Cardiac fibroblast (primary cell): ENCODE measurements at regions not wholly inside any gene's neighbourhood (a gene's known extent, or its start where the extent isn't known, plus 50 kb on each side); places are given as distances from the start of the nearest gene placed in this dataset.

Experiments used
- DNase-seq, 2 donors: peaks; one replicate each; pipeline versions ENCODE4 v3.0.0 to v3.0.0-alpha.2; 2010; ENCODE audit warnings: low read depth in 2 of 2
- H3K4me3 ChIP-seq, 2 donors: replicated peaks in 1 of 2; 1 replicate in 1 of 2; 2 replicates in 1 of 2; pipeline ENCODE4 v1.5.1; 2011; ENCODE audit warnings: low read depth in 2 of 2, low read length in 2 of 2, mild to moderate bottlenecking in 2 of 2, moderate library complexity in 1 of 2
- TF ChIP-seq, protein P1 (sequence below): IDR thresholded peaks from one replicate; pipeline ENCODE4 v1.5.1; 2011; ENCODE audit warnings: low read depth, mild to moderate bottlenecking, low read length, inconsistent platforms

DNA sequence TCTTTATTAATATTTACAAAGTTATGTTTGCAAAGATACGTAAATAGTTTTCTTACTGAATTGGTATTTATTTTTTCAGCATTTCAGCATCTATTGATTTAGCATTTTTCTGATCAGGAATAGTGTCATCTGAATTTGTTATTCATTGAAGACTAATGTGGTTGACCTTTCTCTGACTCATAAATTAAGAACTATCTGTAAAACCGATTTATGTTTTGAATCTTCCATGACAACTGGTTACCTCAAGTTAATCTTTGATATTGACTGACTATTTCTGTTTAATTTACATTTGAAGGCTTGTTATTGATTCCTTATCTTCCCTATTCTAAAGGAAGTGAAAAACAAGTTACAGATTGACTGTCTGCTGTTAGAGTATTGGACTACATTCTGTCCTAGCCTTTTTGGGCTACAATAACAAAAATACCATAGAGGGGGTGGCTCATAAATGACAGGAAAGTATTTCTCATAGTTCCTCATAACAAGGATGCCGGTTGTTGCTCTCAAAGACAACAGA lies 1131.4 kb downstream of the PLA2G4A start:
- H3K4me3 ChIP-seq, result no peak overlapping the region
- DNase-seq, result no peak
- TF ChIP-seq, protein P1, sequence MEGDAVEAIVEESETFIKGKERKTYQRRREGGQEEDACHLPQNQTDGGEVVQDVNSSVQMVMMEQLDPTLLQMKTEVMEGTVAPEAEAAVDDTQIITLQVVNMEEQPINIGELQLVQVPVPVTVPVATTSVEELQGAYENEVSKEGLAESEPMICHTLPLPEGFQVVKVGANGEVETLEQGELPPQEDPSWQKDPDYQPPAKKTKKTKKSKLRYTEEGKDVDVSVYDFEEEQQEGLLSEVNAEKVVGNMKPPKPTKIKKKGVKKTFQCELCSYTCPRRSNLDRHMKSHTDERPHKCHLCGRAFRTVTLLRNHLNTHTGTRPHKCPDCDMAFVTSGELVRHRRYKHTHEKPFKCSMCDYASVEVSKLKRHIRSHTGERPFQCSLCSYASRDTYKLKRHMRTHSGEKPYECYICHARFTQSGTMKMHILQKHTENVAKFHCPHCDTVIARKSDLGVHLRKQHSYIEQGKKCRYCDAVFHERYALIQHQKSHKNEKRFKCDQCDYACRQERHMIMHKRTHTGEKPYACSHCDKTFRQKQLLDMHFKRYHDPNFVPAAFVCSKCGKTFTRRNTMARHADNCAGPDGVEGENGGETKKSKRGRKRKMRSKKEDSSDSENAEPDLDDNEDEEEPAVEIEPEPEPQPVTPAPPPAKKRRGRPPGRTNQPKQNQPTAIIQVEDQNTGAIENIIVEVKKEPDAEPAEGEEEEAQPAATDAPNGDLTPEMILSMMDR, result no peak

DNA sequence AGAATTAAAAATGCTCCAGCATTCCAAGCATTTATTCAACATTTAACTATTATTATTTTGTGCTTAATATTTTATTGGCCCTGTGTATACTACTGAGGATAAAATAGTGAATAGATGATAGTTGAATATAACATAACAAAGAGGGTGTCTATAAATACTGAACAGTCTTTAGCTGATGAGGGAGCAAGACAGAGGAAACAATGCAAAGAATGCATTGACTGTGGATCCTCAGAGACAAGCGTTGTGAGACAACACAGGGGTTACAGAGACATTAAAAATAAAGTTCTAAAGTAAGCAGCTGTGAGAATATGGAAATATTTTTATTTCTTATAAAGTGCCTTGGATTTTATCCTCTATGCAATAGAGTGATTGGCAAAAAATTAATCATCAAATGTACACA lies 1133.1 kb downstream of the PLA2G4A start:
- TF ChIP-seq, protein P1, result no peak
- H3K4me3 ChIP-seq, result no peak overlapping the region
- no peak for DNase-seq

DNA sequence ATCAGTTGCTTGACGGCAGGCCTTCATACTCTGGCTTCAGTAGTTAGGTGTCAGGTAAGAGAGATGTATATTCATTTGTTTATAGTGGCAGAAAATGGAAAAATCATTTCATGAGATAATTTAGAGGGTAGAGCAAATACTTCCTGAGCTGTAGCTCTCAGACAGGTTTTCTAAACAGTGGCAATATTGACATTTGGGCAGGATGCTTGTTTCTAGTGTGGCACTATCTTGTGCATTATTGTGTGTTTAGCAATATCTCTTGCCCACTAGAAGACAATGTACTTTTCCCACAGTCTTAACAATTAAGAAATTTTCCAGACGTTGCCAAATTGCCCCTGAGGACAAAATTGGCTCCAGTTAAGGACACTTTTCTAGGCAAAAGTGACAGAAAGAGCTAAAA lies 1143.1 kb downstream of the PLA2G4A start:
- DNase-seq, result no peak
- no peak overlapping the region for H3K4me3 ChIP-seq
- TF ChIP-seq, protein P1, result no peak

DNA sequence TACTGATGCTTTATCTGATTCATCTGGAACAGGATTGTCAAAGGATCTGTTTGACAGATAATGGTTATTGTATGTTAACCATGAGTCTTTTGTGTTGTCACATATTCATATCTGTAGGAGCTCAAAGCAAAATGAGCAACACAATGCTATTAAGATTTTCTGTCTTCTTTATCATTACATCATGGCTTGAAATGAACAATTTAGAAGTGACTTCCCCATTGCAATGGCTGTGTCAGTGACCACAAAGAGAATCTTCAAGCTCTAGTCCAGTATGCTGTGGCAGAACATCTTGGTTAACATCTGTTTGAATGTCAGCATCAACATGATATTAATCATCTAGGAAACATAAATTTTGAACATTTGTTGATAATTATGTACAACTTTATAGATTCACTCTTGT lies 1148.5 kb downstream of the PLA2G4A start:
- no peak overlapping the region for H3K4me3 ChIP-seq
- TF ChIP-seq, protein P1, result no peak
- DNase-seq, result no peak

DNA sequence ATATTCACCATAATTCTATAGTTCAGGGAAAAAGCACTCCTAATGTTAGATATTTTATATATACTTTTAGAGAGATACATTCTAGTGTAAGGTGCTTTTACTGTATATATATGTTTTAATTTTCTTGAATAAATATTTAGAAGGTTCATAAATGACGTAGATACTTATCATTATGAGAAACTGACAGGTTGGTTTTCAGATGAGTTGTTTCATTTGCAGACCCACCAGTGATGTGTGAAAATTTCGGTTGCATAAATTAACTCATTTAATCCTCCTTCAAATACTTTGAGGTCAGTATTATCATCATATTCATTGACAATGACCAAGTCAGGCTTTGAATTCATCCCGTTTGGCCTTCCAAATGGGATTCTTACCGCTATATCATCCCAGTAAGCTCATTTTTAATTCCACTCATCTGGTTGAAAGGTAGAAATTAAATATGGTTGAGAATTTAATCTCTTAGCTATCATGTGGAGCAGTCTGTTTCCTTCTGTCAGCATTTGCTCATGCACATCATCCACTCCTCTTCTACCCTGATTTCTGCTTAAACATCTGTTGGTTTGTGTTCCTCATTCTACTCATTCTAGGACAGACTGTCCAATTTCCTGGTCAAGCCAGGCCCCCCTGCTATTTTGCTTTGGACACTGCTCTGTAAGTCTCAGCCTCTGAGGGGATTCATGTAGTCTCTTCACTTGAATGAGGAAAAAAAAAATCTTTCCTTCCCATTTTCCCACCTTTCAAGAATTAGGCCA lies 1156.6 kb downstream of the PLA2G4A start:
- no peak for DNase-seq
- TF ChIP-seq, protein P1, result no peak

DNA sequence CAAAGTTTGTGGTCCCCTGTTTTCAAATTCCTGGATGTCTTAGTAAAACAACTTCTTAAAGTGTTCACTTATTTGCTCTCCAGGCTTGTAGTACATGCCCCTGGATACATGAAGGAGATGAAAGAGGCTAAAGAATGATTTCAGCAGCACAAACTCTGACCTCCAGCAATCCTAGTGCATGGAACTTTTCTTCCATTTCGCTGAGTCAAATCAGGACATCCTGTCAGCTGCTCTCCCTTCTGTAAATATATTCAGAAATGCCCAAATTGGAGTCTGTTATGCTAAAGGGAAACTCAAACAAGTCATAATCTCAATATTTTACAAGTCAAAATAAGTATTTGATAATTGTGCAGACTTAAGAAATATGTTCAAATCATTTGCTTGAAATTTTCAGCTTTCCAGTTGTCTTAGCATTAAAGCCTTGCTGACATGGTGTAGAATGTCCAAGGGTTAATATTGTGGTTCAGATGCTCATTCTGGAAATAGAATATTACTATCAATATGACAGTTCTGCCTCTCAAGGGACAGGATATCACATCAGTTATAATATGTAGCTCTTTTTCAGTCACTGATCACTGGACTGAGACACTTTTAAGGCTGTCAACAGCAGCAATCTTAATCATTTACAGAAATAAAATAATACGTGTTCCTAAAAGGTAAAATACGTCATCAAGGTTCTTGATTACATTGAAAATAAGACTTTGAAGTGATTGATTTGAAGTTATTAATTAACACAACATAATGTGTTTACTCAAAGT lies 1157.3 kb downstream of the PLA2G4A start:
- H3K4me3 ChIP-seq, result no peak overlapping the region
- no peak for DNase-seq
- TF ChIP-seq, protein P1, result no peak

More for the DNA sequence above, 1156.6 kb downstream of the PLA2G4A start:
- no peak overlapping the region for H3K4me3 ChIP-seq
